Lower leg skin (tissue), 4 donors: ENCODE measurements at regions not wholly inside any gene's neighbourhood (a gene's known extent, or its start where the extent isn't known, plus 50 kb on each side); places are given as distances from the start of the nearest gene placed in this dataset.

ENCODE experiments used
- DNase-seq, 2 donors: peaks; one replicate each; pipeline ENCODE4 v3.0.0-alpha.2; 2019; ENCODE audit warnings: low spot score in 2 of 2
- H3K4me3 ChIP-seq: fragments of 200-600 bp; sonication (generic); 2 replicates; pipeline ENCODE4 v1.5.1; 2017; ENCODE audit warnings: mild to moderate bottlenecking, low read depth; ENCODE audit not compliant: poor library complexity, severe bottlenecking
- CTCF ChIP-seq, 3 donors: fragments of 450-650 bp; IDR thresholded peaks; one replicate each; pipeline ENCODE4 v1.5.1; 2016; ENCODE audit warnings: antibody characterized with exemption in 3 of 3, mild to moderate bottlenecking in 3 of 3, moderate library complexity in 2 of 3
- POLR2A ChIP-seq, 2 donors: fragments of 450-650 bp; IDR thresholded peaks; one replicate each; pipeline ENCODE4 v1.6.1; 2016 to 2017; ENCODE audit warnings: antibody characterized with exemption in 2 of 2, mild to moderate bottlenecking in 1 of 2, moderate library complexity in 1 of 2
- WGBS, 2 donors: methylation state at CpG; one replicate each; pipeline ENCODE4 v1.1.5; 2018; 5-methylcytosine and 5-hydroxymethylcytosine counted together
- intact Hi-C: fragments of 100-400 bp; cut with DNase I; formaldehyde crosslinking; loops from one replicate; pipeline ENCODE4 v1.15.0; 2023; ENCODE audit warnings: low total_unique reads

DNA sequence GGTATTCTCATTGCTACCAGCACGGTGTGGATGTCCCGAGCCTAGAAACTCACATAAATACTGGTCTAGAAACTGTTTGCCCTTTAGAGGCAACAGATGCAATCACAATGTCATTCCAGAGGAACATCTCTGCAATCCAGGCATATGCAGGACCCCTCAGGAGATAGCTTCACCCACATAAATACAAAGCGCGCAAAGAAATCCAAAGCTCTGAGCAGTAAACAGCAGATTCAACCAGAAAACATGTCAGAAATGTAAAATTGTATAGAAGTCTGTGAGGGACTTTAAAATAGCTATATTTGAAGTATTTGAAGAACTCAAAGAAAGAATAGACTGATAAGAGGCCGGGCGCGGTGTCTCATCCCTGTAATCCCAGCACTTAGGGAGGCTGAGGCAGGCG is 291.7 kb downstream of the FAM43A start:
- no peak for TF ChIP-seq POLR2A (IDR thresholded peaks at IDR 0.05)
- no peak for TF ChIP-seq CTCF (IDR thresholded peaks at IDR 0.05)
- intact Hi-C loops: no loop called here
- H3K4me3 ChIP-seq: no peak overlapping the region
- DNase-seq: peak in 1 of 2 donors; percentile 43
- WGBS, 2 donors: 96 to 97% methylated on average over 8 of the region's 8 CpGs

- no peak overlapping the region for H3K4me3 ChIP-seq
- 74 to 90% methylated on average over 6 of the region's 6 CpGs for WGBS, 2 donors
- intact Hi-C loops: no loop called here
- no peak for TF ChIP-seq CTCF (IDR thresholded peaks at IDR 0.05)
- no peak for TF ChIP-seq POLR2A (IDR thresholded peaks at IDR 0.05)
- peak in 1 of 2 donors; percentile 32 for DNase-seq
Measured at GRCh38 chr3:194979173-194979572, 291.8 kb downstream of the XXYLT1 start.

DNA sequence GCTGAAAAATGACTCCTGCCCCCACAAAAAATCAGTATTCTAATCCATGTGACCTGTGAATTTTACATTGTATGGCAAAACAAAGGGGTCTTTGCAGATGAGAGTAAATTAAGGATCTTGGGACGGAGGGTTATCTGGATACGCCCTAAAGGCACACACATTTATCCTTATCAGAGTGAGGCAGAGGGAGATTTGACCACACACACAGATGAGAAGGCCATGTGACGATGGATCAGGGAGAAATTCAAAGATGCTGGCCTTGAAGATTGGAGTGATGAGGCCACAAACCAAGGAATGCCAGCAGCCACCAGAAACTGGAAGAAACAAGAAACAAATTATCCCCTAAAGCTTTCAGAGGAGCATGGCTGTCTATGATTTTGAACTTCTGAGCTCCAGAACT is 288.5 kb downstream of the XXYLT1 start:
- TF ChIP-seq CTCF (IDR thresholded peaks at IDR 0.05): no peak
- no peak for TF ChIP-seq POLR2A (IDR thresholded peaks at IDR 0.05)
- H3K4me3 ChIP-seq: no peak overlapping the region
- no peak for DNase-seq
- intact Hi-C loops: no loop called here
- 95 to 97% methylated on average over 3 of the region's 3 CpGs for WGBS, 2 donors

GRCh38 chr3:194983121-194983520 is 287.8 kb downstream of the XXYLT1 start:
- DNase-seq: peak in 1 of 2 donors; percentile 50
- no peak for TF ChIP-seq POLR2A (IDR thresholded peaks at IDR 0.05)
- TF ChIP-seq CTCF (IDR thresholded peaks at IDR 0.05): no peak
- WGBS, 2 donors: 67 to 92% methylated on average over 2 of the region's 2 CpGs
- intact Hi-C loops: no loop called here
- H3K4me3 ChIP-seq: no peak overlapping the region

DNA sequence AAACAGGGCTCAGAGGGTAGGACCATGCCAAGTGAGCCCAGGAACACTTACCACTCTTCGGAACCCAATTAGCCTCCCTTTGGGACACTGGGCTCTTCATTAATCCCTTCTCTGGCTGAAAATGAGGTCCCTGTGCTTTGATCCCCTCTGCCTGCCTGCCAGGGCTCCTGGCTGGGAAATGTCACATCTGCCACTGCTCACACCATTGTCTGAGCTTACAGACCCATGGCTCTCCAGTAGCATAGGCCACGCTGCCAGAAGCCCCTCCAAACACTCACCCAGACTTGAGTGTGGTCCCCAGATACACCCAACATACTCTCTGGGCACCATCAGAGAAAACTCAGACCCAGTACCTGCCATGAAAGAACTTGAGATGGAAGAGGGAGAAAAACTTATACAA is 287.3 kb downstream of the XXYLT1 start:
- WGBS, 2 donors: 89 to 93% methylated on average over 2 of the region's 2 CpGs
- intact Hi-C loops: no loop called here

More for the DNA sequence above, 287.3 kb downstream of the XXYLT1 start:
- DNase-seq: peak in 1 of 2 donors; percentile 43
- TF ChIP-seq CTCF (IDR thresholded peaks at IDR 0.05): no peak
- no peak for TF ChIP-seq POLR2A (IDR thresholded peaks at IDR 0.05)
- H3K4me3 ChIP-seq: no peak overlapping the region
